C4-2B (cell line): ENCODE measurements at regions not wholly inside any gene's neighbourhood (a gene's known extent, or its start where the extent isn't known, plus 50 kb on each side); places are given as distances from the start of the nearest gene placed in this dataset.

ENCODE experiments used
- H3K27ac ChIP-seq: fragments of 450-650 bp; 2 replicates; pipeline ENCODE4 v1.5.1; 2017
- CTCF ChIP-seq: fragments of 450-650 bp; conservative IDR thresholded peaks from 2 replicates; pipeline ENCODE4 v1.5.1; 2017; ENCODE audit warnings: mild to moderate bottlenecking
- ZFX ChIP-seq: fragments of 450-650 bp; IDR thresholded peaks from 2 replicates; pipeline ENCODE4 v1.6.1; 2017

- TF ChIP-seq CTCF (no peak), ZFX (no peak)
- no peak overlapping the region for H3K27ac ChIP-seq
Observed at GRCh38 chr16:51402785-51403184, 251.7 kb upstream of the SALL1 start.

GRCh38 chr16:51402298-51402697 lies 251.2 kb upstream of the SALL1 start:
- TF ChIP-seq ZFX (no peak), CTCF (no peak)
- H3K27ac ChIP-seq: no peak overlapping the region

- TF ChIP-seq ZFX: no peak
- TF ChIP-seq CTCF: no peak
- H3K27ac ChIP-seq: no peak overlapping the region
Observed at GRCh38 chr16:51401673-51402072, 250.6 kb upstream of the SALL1 start.

- no peak for TF ChIP-seq ZFX
- TF ChIP-seq CTCF: no peak
- H3K27ac ChIP-seq: no peak overlapping the region
Observed at GRCh38 chr16:51399908-51400670, 249.0 kb upstream of the SALL1 start.

GRCh38 chr16:51394421-51394820 lies 243.4 kb upstream of the SALL1 start:
- TF ChIP-seq CTCF (no peak), ZFX (no peak)
- no peak overlapping the region for H3K27ac ChIP-seq

DNA sequence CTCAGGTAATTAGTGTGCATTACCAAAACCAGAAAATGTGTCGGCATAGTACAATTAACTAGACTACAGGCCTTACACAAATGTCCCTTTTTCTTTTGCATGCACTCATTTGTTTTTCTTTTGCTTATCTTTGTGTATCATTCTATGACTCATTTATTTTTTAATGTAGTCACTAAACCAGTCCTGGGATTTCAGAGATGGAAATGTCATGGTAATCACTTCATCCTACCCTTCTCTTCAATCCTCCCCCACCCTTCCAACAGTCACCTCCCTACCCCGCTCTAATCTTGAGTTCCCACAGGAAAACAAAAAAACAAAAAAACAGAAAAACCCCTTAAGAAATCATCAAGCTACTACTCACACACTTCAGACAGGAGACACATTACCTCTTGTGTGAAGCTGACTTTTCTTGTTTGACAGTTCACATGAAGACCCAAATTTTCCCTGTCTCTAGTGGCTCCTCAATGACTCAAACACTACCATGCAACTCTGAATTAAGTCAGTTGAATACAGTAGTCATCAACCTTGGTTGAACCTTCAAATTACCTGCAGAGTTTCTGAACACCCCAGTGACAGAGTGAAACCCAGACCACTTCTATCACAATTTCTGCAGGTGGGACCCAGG lies 242.4 kb upstream of the SALL1 start:
- no peak for TF ChIP-seq ZFX
- TF ChIP-seq CTCF: no peak
- H3K27ac ChIP-seq: no peak overlapping the region

DNA sequence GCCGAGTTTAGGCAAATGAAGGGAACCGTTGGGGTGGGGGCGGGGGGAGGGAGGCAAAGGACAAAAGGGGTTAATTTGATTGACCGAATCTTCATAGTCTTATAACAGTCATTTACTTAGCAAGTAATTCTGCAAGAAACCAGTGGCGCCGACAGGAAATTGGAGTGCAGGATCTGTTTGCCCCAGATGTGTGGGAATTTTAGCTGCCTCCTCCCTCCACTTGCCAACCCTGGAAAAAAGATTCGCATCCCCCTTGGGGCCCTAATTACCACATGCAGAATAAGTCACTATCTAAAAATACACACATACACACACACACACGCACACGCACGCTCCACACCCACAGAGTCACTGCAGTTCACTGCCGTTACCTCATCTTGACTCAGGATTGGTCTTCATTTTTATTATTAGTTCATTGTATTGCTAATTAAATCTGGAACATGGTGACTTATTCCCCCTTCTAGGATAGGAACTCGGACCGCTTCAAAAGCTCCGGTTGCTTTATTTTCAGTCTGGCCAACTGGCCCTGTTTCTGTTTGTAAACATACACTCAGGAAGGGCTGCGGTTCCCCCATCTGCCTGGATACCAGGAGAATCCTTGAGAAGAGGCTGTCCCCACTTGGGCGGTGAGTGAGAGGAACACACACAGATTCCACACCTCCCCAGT lies 241.6 kb upstream of the SALL1 start:
- no peak overlapping the region for H3K27ac ChIP-seq
- no peak for TF ChIP-seq CTCF
- TF ChIP-seq ZFX: no peak
